Activated naive CD8-positive, alpha-beta T cell (primary cell): ENCODE measurements at regions not wholly inside any gene's neighbourhood (a gene's known extent, or its start where the extent isn't known, plus 50 kb on each side); places are given as distances from the start of the nearest gene placed in this dataset.

Experiments used
- H3K27ac Mint-ChIP-seq: one replicate; pipeline ENCODE4 v1.8.0; 2021; ENCODE audit warnings: mixed read lengths
- H3K27me3 Mint-ChIP-seq: one replicate; pipeline ENCODE4 v1.8.0; 2021; ENCODE audit warnings: mixed read lengths
- H3K36me3 Mint-ChIP-seq: one replicate; pipeline ENCODE4 v1.8.0; 2021; ENCODE audit warnings: mixed read lengths
- H3K4me1 Mint-ChIP-seq: one replicate; pipeline ENCODE4 v1.8.0; 2021; ENCODE audit warnings: low read depth, mixed read lengths
- H3K4me3 Mint-ChIP-seq: one replicate; pipeline ENCODE4 v1.8.0; 2021; ENCODE audit warnings: mild to moderate bottlenecking, mixed read lengths
- H3K9me3 Mint-ChIP-seq: one replicate; pipeline ENCODE4 v1.8.0; 2021; ENCODE audit warnings: low read depth, mixed read lengths

DNA sequence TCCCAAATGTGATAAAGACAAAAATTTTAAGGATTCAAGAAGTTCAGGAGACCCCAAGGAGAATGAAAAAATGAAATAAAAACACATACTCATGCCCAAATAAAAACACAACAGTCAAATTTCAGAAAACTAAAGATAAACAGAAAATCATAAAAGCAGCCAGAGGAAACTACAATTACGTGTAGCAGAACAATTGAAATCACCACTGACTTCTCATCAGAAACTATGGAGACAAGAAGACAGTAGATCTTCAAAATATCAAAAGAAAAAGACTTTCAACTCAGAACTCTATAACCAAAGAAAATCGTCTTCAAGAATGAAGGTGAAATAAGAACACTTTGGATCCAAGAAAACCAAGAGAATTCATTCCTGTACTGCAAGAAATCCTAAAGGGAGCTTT, 54.9 kb downstream of the DIO3 start:
- Mint-ChIP-seq H3K9me3 (no peaks in the 10 kb centered on the region), H3K27ac (no peak overlapping the region), H3K4me3 (no peak overlapping the region), H3K27me3 (peaks cover 3% of the 10 kb centered on the region), H3K36me3 (no peaks in the 10 kb centered on the region), H3K4me1 (no peaks in the 10 kb centered on the region)

DNA sequence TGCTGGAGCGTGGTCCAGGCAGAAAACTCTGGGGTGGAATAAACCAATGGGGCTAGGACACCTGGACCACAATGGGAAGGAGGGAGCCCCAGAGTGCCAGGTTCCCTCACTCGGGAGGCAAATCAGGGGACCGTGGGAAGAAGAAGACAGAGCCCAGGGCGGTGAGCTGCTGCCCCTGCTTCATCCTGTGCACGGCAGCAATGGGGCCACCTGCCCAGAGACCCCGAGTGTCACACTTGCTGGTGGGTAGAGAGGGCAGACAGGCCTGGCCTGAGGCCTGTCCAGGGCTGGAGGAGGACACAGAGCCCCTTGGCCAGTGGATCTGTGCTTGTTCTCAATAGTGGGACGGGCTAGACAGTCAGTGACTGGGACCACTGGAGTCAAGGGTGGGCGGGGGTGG, 58.2 kb downstream of the DIO3 start:
- no peaks in the 10 kb centered on the region for H3K36me3 Mint-ChIP-seq
- H3K27ac Mint-ChIP-seq, result no peak overlapping the region
- no peak overlapping the region for H3K4me3 Mint-ChIP-seq
- H3K9me3 Mint-ChIP-seq, result no peaks in the 10 kb centered on the region
- no peaks in the 10 kb centered on the region for H3K4me1 Mint-ChIP-seq
- no peaks in the 10 kb centered on the region for H3K27me3 Mint-ChIP-seq

DNA sequence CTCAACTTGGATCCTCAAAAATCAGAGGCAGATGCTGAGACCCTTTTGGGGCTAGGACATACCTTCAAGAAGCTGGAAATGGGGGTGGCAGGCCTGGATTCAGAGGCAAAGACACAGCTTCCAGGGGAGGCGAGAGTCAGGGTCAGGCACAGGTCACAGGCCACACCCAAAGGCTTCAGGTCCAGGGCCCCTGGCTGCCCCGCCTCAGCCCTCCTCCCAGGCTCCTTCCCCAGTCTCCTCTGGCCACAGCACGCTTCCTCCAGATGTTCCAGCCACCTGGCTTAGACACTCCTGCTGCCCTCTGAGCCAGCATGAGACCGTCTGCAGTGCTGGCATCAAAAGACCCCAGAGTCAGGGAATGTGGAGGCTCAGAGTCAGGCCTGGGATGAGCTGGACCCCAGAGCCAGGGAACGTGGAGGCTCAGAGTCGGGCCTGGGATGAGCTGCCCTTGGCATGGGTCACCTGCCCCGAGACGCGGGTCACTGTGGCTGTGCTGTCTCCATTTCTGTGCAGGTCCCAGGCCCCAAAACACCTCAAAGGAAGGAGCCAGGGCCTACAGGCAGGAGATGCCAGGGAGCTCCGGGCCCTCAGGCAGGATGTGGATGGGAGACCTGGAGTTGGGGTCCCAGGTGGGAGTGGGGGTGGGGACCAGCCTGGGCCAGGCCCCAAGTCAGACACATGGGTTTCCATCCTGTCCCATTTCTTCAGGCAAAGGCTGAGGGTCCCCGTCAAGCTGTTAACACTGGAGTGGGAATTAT, 58.9 kb downstream of the DIO3 start:
- H3K9me3 Mint-ChIP-seq, result no peaks in the 10 kb centered on the region
- no peak overlapping the region for H3K27ac Mint-ChIP-seq
- no peaks in the 10 kb centered on the region for H3K36me3 Mint-ChIP-seq
- no peaks in the 10 kb centered on the region for H3K4me1 Mint-ChIP-seq
- no peaks in the 10 kb centered on the region for H3K27me3 Mint-ChIP-seq
- H3K4me3 Mint-ChIP-seq, result no peak overlapping the region

DNA sequence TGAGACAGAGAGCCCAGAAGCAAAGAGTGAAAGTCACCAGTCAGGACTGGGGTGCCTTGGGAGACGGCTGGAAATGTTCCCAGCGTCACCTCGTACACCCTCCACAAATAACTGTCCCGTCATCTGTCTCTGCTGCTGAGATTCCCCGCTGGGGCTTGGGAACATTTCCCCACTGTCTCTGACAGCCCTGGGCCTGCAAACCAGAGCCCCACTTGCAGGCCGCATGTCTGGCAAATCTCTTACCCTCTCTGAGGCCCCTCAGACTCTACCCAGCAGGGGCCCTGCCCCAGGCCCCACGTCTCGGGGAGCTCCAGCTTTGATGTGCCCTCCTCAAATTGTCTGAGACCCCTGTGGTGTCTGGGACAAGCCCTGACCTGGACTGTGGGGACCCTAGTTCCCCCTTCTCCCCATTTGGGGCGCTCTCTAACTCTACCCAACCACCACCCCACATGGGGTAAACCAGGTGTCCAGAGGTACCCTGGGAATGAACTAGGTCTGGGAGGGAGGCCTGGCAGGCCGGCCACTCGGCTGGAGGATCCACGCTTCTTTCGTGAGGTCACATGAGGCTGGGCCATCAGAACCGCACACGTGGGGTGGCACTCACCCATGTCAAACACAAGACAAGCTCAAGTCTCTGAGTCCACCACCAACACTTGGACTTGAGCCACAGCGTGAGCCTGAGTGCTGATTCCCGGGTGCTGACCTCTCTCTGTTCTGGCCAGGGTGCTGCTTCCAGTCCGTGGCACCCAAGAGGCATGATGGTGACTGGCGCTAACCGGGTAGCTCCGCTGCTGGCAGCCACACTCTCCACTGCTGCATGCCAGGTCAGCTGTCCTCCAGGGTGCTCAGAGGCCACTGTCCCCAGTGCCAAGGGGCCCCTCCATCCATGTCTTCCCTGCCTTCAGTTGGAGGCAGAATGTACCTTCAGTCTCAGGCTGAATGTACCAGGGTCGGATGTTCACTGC, 59.8 kb downstream of the DIO3 start:
- H3K27me3 Mint-ChIP-seq, result no peaks in the 10 kb centered on the region
- no peaks in the 10 kb centered on the region for H3K9me3 Mint-ChIP-seq
- no peak overlapping the region for H3K27ac Mint-ChIP-seq
- H3K4me3 Mint-ChIP-seq, result no peak overlapping the region
- H3K4me1 Mint-ChIP-seq, result no peaks in the 10 kb centered on the region
- no peaks in the 10 kb centered on the region for H3K36me3 Mint-ChIP-seq

DNA sequence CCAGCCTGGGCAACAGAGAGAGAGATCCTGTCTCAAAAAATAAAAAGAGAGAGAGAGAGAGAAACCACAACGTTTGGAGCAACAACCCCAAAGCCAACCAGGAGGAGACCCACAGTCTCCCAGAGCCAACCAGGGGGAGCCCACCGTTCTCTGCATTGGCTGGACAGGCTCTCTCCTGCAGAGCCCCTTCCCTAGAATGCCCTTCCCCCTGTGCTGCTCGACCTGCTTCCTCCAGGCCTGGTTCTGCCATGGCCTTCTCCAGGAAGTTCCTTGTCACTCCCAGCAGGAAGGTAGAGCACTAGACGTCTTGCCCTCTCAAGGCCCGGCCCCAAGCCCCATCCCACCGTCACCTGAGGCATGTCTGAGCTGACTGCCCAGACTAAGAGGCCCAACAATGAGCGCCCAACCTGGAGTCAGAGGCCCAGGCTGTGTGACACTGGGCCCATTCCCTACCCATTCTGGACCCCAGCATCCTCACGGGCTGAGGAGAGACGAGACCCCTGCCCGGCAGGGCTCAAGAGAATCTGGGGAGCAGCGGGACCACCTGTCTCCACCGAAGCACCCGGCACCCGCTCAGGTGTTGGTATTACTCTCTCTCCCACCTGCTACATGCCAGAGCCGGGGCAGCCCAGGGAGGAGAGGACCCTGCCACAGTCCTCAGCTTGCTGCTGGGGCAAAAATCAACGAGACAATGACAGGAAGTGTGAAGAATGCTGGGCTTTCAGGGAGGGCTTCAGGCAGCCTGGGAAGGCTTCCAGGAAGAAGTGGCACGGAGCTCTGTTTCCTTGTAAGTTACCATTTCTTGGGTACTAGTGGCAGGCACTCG, 61.2 kb downstream of the DIO3 start:
- no peak overlapping the region for H3K27ac Mint-ChIP-seq
- H3K9me3 Mint-ChIP-seq, result no peaks in the 10 kb centered on the region
- no peaks in the 10 kb centered on the region for H3K36me3 Mint-ChIP-seq
- no peaks in the 10 kb centered on the region for H3K27me3 Mint-ChIP-seq
- no peak overlapping the region for H3K4me3 Mint-ChIP-seq
- H3K4me1 Mint-ChIP-seq, result no peaks in the 10 kb centered on the region

DNA sequence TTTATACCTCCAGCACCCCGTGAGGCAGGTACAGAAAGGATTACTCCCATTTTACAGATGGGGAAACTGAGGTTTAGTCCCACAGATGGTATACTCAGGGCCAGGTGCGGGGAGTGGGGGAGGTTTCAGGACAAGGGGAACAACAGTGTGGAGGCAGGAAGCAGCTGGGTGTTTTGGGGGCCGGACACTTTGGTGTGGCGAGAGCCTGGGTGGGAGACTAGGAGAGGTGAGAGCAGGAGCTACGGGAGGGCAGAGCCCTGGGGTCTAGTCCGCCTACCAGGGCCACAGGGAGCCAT, 61.7 kb downstream of the DIO3 start:
- no peaks in the 10 kb centered on the region for H3K27me3 Mint-ChIP-seq
- no peak overlapping the region for H3K27ac Mint-ChIP-seq
- H3K36me3 Mint-ChIP-seq, result no peaks in the 10 kb centered on the region
- peaks cover 2% of the 10 kb centered on the region for H3K4me1 Mint-ChIP-seq
- no peak overlapping the region for H3K4me3 Mint-ChIP-seq
- no peaks in the 10 kb centered on the region for H3K9me3 Mint-ChIP-seq

DNA sequence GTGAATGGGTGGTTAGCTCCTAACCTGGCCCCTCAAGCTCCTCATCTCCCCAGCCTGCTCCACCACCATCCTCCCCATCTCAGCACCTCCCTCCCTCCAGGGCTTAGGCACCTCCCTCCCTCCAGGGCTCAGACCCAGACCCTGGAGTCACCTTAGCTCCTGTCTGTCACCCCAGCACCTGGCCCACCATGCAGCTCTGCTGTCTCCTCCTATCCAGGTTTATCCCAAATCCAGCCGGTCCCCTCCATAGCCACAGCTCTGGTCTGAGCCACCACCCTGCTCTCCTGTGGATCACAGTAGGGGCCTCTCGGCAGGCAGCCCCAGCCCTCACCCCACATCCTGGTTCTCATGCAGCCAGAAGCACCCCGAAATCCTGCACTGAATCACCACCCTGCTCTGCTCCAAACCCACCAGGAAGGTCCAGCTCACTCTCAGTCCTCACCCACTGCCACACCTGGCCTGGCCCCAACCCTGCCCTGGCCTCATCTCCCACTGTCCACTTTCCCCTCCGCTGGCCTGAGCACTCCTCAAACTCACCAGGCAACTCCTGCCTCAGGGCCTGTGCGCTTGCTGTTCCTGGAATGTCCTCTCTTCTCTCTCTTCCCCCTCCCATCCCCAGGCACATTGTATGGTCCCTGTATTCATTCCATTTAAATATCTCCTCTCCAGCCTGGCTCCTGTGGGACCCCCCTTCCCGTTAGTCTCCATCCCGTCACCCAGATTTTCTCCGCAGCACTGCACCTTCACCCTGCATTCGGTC, 62.6 kb downstream of the DIO3 start:
- Mint-ChIP-seq H3K36me3 (no peaks in the 10 kb centered on the region), H3K27ac (no peak overlapping the region), H3K9me3 (no peaks in the 10 kb centered on the region), H3K4me1 (peaks cover 4% of the 10 kb centered on the region), H3K27me3 (no peaks in the 10 kb centered on the region), H3K4me3 (no peak overlapping the region)

DNA sequence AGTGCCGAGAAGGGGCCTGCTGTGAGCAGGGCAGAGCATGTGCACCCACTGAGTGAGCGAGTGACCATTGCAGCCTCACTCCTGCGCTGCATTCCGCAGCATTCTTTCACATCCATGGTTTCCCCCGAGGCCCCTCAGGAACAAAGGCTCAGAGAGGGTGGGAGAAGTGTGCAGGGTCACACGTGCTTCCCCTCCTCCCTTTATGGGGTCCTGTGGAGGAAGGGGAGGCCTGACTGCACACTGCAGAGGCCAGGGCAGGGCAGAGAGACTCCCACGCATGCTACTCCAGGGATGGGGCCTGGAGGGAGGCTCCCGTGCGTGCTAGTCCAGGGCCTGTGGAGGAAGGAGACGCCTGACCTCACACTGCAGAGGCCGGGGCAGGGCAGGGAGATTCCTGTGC, 63.2 kb downstream of the DIO3 start:
- H3K36me3 Mint-ChIP-seq, result no peaks in the 10 kb centered on the region
- H3K27ac Mint-ChIP-seq, result no peak overlapping the region
- no peaks in the 10 kb centered on the region for H3K9me3 Mint-ChIP-seq
- no peaks in the 10 kb centered on the region for H3K27me3 Mint-ChIP-seq
- no peak overlapping the region for H3K4me3 Mint-ChIP-seq
- peaks cover 4% of the 10 kb centered on the region for H3K4me1 Mint-ChIP-seq

DNA sequence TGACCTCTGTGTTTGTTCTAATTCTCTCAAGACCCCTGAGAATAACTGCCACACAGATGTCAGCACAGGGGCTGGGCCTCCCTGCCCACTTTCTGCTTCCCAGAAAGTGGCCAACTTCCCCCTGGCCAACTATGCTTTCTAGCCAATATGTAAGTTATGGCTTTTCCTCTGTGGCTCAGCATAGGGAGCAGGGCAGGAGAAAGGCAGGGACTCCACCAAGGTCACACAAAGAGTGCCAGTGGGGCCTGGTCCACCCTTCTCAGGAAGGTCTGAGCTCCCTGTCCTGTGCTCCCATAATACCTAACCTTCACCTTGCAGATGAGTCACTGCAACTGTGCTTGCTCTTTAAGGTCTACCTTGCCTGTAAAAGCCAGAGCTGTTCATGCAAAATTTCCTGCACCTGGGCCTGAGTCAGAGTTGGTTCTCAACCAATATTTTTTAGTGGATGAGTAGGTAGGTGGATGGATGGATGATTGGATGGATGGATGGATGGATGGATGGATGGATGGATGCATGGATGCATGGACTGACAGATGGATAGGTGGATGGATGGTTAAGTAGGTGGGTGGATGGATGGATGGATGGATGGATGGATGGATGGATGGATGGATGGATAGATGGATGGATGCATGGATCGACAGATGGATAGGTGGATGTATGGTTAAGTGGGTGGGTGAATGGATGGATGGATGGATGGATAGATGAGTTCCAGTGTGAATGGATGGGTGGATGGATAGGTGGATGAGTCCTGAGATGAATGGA, 64.2 kb downstream of the DIO3 start:
- no peak overlapping the region for H3K27ac Mint-ChIP-seq
- H3K27me3 Mint-ChIP-seq, result no peaks in the 10 kb centered on the region
- no peaks in the 10 kb centered on the region for H3K36me3 Mint-ChIP-seq
- H3K4me1 Mint-ChIP-seq, result peaks cover 4% of the 10 kb centered on the region
- H3K9me3 Mint-ChIP-seq, result no peaks in the 10 kb centered on the region
- no peak overlapping the region for H3K4me3 Mint-ChIP-seq

DNA sequence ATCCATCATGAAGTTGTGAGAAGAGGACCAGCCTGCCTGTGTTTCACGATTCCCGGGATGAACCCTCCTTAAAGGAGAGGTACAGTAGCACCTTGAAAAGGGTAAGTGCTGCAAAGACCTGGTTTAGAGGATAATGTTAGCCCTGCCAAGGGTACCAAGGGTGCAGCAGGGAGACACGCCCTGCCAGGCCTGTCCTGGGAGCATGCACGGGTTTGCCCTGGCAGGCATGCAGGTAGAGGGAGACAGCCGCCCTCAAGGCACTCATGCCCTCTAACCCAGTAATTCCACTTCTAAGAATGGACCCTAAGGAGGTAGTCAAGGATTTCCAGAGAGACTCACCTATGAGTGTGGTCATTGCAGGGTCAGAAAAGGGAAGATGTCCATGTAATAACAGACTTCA, 65.0 kb downstream of the DIO3 start:
- Mint-ChIP-seq H3K4me1 (peaks cover 4% of the 10 kb centered on the region), H3K27me3 (no peaks in the 10 kb centered on the region), H3K27ac (no peak overlapping the region), H3K36me3 (no peaks in the 10 kb centered on the region), H3K9me3 (no peaks in the 10 kb centered on the region), H3K4me3 (no peak overlapping the region)

DNA sequence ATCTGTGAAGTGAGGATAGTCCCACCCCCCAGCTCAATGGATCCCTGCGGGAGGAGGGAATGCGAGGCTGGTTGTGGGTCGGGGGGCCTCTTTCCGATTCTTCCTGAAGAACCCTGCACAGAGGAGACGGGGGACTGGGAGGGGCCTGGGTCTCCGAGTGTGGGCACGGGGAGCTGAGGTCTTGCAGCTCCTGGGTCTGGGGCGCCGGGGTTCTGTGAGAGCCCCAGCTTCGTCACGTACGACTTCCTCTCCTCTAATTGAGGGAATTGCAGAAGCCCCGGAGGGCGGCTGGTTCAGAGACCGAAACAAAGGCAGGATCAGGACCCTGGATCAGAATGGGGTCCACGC, 66.6 kb downstream of the DIO3 start:
- Mint-ChIP-seq H3K4me3 (no peak overlapping the region), H3K9me3 (no peaks in the 10 kb centered on the region), H3K27ac (no peak overlapping the region), H3K36me3 (no peaks in the 10 kb centered on the region), H3K4me1 (peaks cover 4% of the 10 kb centered on the region), H3K27me3 (no peaks in the 10 kb centered on the region)

DNA sequence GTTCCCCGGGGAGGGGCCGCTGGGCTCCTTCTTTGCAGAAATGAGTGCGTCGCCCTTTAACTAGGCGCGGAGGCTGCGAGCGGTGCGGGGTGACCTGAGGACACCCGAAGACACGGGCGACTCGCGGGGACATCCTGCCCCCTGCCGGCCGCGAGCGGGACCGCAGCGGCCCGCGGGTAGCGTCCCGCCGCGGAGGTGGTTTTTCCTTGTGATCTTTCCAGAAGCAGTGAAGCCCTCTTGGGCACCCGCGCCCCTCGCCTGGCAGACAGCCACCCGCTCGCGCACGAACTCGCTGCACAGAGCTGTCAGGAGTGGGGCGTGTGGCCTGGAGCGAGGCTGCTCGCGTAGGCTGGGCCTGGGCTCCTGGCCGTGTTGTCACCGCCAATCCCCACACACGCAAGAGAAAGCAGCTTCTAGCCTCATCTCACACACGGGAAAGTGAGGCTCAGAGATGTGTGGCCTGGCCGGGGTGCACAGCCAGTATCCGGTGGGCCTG, 67.2 kb downstream of the DIO3 start:
- H3K4me1 Mint-ChIP-seq, result peaks cover 4% of the 10 kb centered on the region
- no peaks in the 10 kb centered on the region for H3K27me3 Mint-ChIP-seq
- H3K9me3 Mint-ChIP-seq, result no peaks in the 10 kb centered on the region
- no peaks in the 10 kb centered on the region for H3K36me3 Mint-ChIP-seq
- H3K27ac Mint-ChIP-seq, result no peak overlapping the region
- no peak overlapping the region for H3K4me3 Mint-ChIP-seq

DNA sequence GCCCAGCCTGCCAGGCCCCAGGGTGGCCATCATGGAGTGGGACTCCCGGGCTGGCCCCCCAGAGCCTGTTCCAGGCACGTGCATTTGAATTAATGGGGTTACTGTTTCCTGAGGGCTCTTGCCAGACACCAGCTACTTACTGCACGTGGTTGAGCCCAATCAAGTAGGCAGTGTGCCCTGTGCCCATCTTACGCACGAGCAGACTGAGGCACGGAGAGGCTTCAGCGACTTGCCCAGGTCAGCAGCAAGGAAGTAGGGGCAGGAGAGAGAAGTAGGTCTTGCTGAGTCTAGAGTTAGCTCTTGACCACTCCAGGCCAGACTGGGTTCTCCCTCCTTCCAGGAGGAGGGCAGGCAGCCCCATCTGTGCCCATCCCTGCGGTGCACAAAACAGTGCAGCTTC, 67.7 kb downstream of the DIO3 start:
- no peaks in the 10 kb centered on the region for H3K36me3 Mint-ChIP-seq
- peaks cover 5% of the 10 kb centered on the region for H3K4me1 Mint-ChIP-seq
- no peaks in the 10 kb centered on the region for H3K9me3 Mint-ChIP-seq
- no peak overlapping the region for H3K4me3 Mint-ChIP-seq
- no peak overlapping the region for H3K27ac Mint-ChIP-seq
- no peaks in the 10 kb centered on the region for H3K27me3 Mint-ChIP-seq
